22Rv1 (cell line): ENCODE measurements at regions not wholly inside any gene's neighbourhood (a gene's known extent, or its start where the extent isn't known, plus 50 kb on each side); places are given as distances from the start of the nearest gene placed in this dataset.

Experiments used
- H3K27ac ChIP-seq: fragments of 450-650 bp; 2 replicates; pipeline ENCODE4 v1.5.1; 2017
- ZFX ChIP-seq: fragments of 450-650 bp; IDR thresholded peaks from 2 replicates; pipeline ENCODE4 v1.6.1; 2017; ENCODE audit warnings: antibody characterized with exemption, borderline replicate concordance
- TF ChIP-seq, protein P1 (sequence below): fragments of 450-650 bp; IDR thresholded peaks from 2 replicates; pipeline ENCODE4 v1.5.1; 2017; ENCODE audit warnings: mild to moderate bottlenecking

DNA sequence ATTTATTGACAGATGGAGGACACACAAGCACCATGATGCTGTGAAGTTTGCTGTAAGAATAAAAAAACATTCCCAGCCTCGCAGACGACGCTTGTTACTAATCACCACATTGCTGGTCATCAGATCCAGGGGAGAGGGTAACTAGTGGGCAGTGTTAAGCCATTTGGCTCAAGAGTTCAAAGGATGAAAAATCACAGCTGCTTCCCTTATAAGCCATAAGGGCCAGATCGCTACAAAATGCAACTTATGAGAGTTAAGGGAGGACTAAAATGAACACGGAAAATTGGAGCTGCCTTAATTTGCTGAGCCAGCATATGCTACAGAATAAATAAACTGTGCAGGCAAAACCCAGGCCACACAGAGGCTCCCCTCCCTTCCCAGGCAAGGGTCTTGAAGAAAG, 522.6 kb downstream of the TDRD15 start:
- H3K27ac ChIP-seq, result peak overlapping the region; percentile 85
- TF ChIP-seq, protein P1, sequence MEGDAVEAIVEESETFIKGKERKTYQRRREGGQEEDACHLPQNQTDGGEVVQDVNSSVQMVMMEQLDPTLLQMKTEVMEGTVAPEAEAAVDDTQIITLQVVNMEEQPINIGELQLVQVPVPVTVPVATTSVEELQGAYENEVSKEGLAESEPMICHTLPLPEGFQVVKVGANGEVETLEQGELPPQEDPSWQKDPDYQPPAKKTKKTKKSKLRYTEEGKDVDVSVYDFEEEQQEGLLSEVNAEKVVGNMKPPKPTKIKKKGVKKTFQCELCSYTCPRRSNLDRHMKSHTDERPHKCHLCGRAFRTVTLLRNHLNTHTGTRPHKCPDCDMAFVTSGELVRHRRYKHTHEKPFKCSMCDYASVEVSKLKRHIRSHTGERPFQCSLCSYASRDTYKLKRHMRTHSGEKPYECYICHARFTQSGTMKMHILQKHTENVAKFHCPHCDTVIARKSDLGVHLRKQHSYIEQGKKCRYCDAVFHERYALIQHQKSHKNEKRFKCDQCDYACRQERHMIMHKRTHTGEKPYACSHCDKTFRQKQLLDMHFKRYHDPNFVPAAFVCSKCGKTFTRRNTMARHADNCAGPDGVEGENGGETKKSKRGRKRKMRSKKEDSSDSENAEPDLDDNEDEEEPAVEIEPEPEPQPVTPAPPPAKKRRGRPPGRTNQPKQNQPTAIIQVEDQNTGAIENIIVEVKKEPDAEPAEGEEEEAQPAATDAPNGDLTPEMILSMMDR, result no peak
- TF ChIP-seq ZFX, result no peak

DNA sequence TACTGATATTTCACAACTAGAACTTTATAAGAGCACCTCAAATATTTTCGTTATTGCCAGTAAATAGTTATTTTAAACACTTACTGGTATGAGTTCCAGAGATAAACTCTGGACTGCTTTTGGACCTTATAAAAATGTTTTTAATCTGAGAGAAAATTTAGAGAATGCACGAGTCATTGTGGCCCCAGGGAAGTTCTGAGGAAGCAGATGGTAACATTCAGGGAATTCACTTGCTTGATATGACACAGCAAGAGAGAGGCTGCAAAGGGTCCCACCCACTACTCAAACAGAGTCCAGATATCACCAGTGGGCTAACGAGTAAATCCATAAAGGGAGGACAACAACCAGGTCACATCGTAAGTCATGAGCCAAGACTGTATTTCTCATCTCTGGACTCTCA, 526.8 kb downstream of the TDRD15 start:
- H3K27ac ChIP-seq, result no peak overlapping the region
- TF ChIP-seq, protein P1, result no peak
- TF ChIP-seq ZFX, result no peak

DNA sequence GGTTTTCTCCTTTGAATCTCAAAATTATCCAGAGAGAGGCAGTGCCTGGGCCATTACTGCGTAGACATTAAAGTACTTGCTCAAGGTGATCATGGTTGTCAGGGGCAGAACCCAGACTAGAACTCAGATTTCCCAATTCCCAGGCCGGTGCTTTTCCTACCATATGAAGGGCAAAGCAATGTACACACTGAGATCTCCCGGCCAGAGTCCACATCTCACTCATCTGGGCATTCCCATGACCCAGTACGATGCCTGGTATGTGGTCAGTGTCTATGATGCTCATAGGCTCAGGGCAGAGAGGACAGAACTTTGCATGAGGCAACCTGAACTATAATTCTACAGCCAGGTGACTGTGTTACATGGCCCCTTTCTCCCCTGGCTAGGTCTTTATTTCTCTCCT, 531.4 kb downstream of the TDRD15 start:
- no peak for TF ChIP-seq ZFX
- TF ChIP-seq, protein P1, result no peak

DNA sequence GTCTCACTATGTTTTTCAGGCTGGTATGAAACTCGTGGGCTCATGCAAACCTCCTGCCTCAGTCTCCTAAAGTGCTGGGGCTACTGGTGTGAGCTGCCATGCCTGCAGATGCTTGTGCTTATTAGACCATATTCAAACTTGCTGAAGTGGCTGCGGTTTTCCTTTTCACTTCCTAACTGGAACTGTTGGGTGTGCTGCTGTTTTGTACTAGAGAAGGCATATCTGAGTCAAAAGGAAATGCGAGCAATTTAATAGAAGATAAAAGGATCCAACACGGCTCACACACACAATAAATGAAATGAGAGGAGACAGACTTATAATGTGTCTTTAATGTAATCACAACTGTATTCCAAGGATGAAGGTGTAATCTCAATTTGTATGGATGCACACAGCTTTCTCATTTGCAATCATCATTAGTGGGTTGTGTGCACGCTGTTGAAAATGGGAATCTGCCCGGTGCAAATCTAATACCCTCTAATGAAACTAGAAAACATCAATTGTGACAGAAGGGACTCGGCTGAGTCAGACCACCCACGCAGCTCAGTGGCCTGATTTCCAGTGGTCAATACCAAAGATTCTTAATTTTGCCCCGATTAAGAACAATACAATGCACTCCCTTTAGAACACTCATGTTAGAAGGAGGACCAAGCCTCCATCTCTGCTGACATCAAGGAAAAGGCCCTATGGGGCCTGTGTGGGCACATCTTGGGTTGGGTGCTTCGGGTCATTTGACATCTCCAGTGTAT, 532.7 kb downstream of the TDRD15 start:
- no peak for TF ChIP-seq ZFX
- TF ChIP-seq, protein P1, result no peak
- H3K27ac ChIP-seq, result no peak overlapping the region

More for the DNA sequence above, 531.4 kb downstream of the TDRD15 start:
- H3K27ac ChIP-seq, result no peak overlapping the region

DNA sequence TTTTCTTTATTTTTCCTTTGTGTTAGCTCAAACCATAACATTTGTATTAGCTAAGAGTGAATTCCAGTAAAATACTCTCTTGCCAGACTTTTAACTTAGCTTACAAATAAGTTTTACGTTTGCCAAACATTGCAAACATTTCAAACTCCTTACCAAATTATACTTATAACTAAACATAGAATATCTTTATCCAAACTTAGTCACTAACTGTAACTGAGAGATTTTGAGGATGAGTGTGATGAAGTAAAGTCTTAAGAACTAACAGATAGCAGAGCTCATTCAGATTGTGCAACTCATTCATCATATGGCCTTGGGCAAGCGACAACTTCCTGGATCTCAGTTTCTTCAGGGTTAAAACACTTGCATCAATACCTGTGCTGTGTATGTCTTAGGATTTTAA, 533.7 kb downstream of the TDRD15 start:
- H3K27ac ChIP-seq, result no peak overlapping the region
- TF ChIP-seq, protein P1, result no peak
- no peak for TF ChIP-seq ZFX

DNA sequence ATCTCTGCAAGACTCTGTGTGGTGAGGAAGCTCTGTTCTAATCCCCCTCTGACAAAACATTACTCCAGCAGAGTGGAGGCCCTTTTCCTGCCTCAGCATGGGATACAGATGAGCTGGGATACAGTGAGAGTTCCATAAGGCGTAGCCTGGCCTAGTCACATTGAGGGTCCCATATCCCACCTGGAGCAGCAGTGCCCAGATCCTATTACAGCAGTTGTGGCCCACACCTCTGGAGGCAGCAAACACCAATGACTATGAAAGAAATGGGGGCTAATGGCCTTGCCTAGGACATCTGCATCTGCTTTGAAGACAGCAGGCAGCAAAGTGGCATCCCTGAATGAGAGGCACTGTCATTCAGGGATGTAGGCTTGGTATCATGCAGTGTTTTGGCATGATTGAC, 534.5 kb downstream of the TDRD15 start:
- TF ChIP-seq ZFX, result no peak
- TF ChIP-seq, protein P1, result no peak
- no peak overlapping the region for H3K27ac ChIP-seq

DNA sequence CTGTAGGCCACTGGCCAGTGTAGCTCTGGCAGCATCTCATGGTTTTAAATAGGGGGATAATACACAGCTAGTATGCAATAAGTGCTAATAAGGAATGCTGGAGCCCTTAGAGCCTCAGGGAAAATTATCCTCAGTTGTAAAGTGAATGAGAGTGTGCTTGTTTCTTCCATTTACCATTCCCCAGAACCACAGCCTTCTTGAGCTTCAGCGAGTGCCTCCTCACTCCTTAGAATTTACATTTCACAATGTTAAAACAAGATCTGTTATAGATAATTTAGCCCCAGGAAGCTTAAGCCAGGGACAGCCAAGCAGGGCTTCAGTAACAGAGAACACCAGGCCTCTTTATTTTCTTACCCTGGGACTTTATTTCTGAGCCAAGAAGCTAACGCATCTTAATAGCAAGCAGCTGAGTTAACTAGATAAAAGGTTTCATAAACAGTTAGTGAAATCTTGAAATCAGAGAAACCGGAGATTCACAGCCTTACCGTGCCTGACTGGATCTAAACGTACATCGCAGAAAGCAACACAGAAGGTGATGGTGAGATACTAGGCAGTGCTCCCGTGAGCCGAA, 535.2 kb downstream of the TDRD15 start:
- TF ChIP-seq ZFX, result no peak
- TF ChIP-seq, protein P1, result no peak
- no peak overlapping the region for H3K27ac ChIP-seq
